OCI-LY3 (cell line): ENCODE measurements at regions not wholly inside any gene's neighbourhood (a gene's known extent, or its start where the extent isn't known, plus 50 kb on each side); places are given as distances from the start of the nearest gene placed in this dataset.

Source experiments
- H2AFZ ChIP-seq: fragments of 200-600, 300-600 bp; shearing (Covaris generic); 2 replicates; pipeline ENCODE4 v1.6.0; 2014; ENCODE audit warnings: antibody characterized with exemption, low read depth, low read length
- H3K27ac ChIP-seq: fragments of 200-600, 300-600 bp; sonication (generic); 2 replicates; pipeline ENCODE4 v1.5.1; 2014; ENCODE audit warnings: mild to moderate bottlenecking, low read length, moderate library complexity, mixed read lengths
- H3K27me3 ChIP-seq: fragments of 200-600, 300-600 bp; sonication (generic); 2 replicates; pipeline ENCODE4 v1.6.1; 2014; ENCODE audit warnings: low read depth, low read length, mixed read lengths
- H3K36me3 ChIP-seq: fragments of 200-600, 300-600 bp; sonication (generic); replicated peaks from 2 replicates; pipeline ENCODE3; 2014; ENCODE audit warnings: low read depth, low read length, mixed read lengths
- H3K4me1 ChIP-seq: fragments of 300-600, 200-600 bp; sonication (generic); 2 replicates; pipeline ENCODE4 v1.6.1; 2014; ENCODE audit warnings: low read length, mixed read lengths
- H3K4me2 ChIP-seq: fragments of 200-600, 300-600 bp; sonication (generic); 2 replicates; pipeline ENCODE4 v1.6.1; 2014; ENCODE audit warnings: low read length, mixed read lengths
- H3K4me3 ChIP-seq: fragments of 300-600, 200-600 bp; sonication (generic); 2 replicates; pipeline ENCODE4 v1.5.1; 2014; ENCODE audit warnings: antibody characterized with exemption, mild to moderate bottlenecking, low read length, moderate library complexity
- H3K79me2 ChIP-seq: fragments of 300-600, 200-600 bp; shearing (Covaris generic); 2 replicates; pipeline ENCODE4 v1.6.1; 2014; ENCODE audit warnings: mild to moderate bottlenecking, low read length, mixed read lengths
- H3K9ac ChIP-seq: fragments of 300-600, 200-600 bp; shearing (Covaris generic); 2 replicates; pipeline ENCODE4 v1.6.0; 2014; ENCODE audit warnings: mild to moderate bottlenecking, low read length, moderate library complexity
- H3K9me3 ChIP-seq: fragments of 200-600, 300-600 bp; shearing (Covaris generic); 2 replicates; pipeline ENCODE4 v1.6.1; 2014; ENCODE audit warnings: low read length, mixed read lengths; ENCODE audit not compliant: insufficient read depth
- H4K20me1 ChIP-seq: fragments of 200-600, 300-600 bp; sonication (generic); 2 replicates; pipeline ENCODE4 v1.6.1; 2016; ENCODE audit warnings: low read length, mixed read lengths; ENCODE audit not compliant: insufficient read depth
- EZH2phosphoT487 ChIP-seq: fragments of 200-600 bp; shearing (Covaris generic); IDR thresholded peaks from 2 replicates; pipeline ENCODE4 v1.6.1; 2018; ENCODE audit warnings: antibody characterized with exemption, mixed run types, low read depth
- TF ChIP-seq, protein P1 (sequence below): fragments of 200-600, 300-600 bp; sonication (generic); IDR thresholded peaks from 2 replicates; pipeline ENCODE4 v1.5.1; 2014; ENCODE audit warnings: antibody characterized with exemption, low read length, low read depth

- H3K9ac ChIP-seq: no peak overlapping the region
- H3K27me3 ChIP-seq: no peaks in the 10 kb centered on the region
- H3K36me3 ChIP-seq: no peaks in the 10 kb centered on the region
- no peaks in the 10 kb centered on the region for H3K4me1 ChIP-seq
- H3K4me3 ChIP-seq: no peak overlapping the region
- TF ChIP-seq, protein P1, sequence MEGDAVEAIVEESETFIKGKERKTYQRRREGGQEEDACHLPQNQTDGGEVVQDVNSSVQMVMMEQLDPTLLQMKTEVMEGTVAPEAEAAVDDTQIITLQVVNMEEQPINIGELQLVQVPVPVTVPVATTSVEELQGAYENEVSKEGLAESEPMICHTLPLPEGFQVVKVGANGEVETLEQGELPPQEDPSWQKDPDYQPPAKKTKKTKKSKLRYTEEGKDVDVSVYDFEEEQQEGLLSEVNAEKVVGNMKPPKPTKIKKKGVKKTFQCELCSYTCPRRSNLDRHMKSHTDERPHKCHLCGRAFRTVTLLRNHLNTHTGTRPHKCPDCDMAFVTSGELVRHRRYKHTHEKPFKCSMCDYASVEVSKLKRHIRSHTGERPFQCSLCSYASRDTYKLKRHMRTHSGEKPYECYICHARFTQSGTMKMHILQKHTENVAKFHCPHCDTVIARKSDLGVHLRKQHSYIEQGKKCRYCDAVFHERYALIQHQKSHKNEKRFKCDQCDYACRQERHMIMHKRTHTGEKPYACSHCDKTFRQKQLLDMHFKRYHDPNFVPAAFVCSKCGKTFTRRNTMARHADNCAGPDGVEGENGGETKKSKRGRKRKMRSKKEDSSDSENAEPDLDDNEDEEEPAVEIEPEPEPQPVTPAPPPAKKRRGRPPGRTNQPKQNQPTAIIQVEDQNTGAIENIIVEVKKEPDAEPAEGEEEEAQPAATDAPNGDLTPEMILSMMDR: no peak
- no peak for TF ChIP-seq EZH2phosphoT487
- H2AFZ ChIP-seq: no peak overlapping the region
- no peaks in the 10 kb centered on the region for H3K9me3 ChIP-seq
- no peak overlapping the region for H3K4me2 ChIP-seq
- no peaks in the 10 kb centered on the region for H4K20me1 ChIP-seq
- no peak overlapping the region for H3K27ac ChIP-seq
- no peaks in the 10 kb centered on the region for H3K79me2 ChIP-seq
Measured at GRCh38 chr5:110262749-110263148, 463.7 kb downstream of the TMEM232 start.

GRCh38 chr5:110264661-110265060 lies 461.8 kb downstream of the TMEM232 start:
- H3K4me3 ChIP-seq: no peak overlapping the region
- H3K4me2 ChIP-seq: no peak overlapping the region
- no peaks in the 10 kb centered on the region for H3K36me3 ChIP-seq
- no peaks in the 10 kb centered on the region for H4K20me1 ChIP-seq
- H2AFZ ChIP-seq: no peak overlapping the region
- no peaks in the 10 kb centered on the region for H3K27me3 ChIP-seq
- H3K9me3 ChIP-seq: no peaks in the 10 kb centered on the region
- peaks cover 16% of the 10 kb centered on the region for H3K4me1 ChIP-seq
- no peak overlapping the region for H3K9ac ChIP-seq
- TF ChIP-seq EZH2phosphoT487: no peak
- TF ChIP-seq, protein P1: no peak
- no peak overlapping the region for H3K27ac ChIP-seq
- no peaks in the 10 kb centered on the region for H3K79me2 ChIP-seq

GRCh38 chr5:110265162-110265561 lies 461.3 kb downstream of the TMEM232 start:
- Histone ChIP-seq H3K4me1 (peaks cover 21% of the 10 kb centered on the region), H3K9me3 (no peaks in the 10 kb centered on the region), H3K4me3 (no peak overlapping the region), H3K4me2 (no peak overlapping the region), H3K9ac (no peak overlapping the region), H3K36me3 (no peaks in the 10 kb centered on the region), H3K27ac (no peak overlapping the region), H3K27me3 (no peaks in the 10 kb centered on the region), H4K20me1 (no peaks in the 10 kb centered on the region), H3K79me2 (no peaks in the 10 kb centered on the region), H2AFZ (no peak overlapping the region)
- TF ChIP-seq, protein P1: no peak
- no peak for TF ChIP-seq EZH2phosphoT487

- Histone ChIP-seq H3K79me2 (no peaks in the 10 kb centered on the region), H3K4me3 (no peak overlapping the region), H3K36me3 (no peaks in the 10 kb centered on the region), H3K4me1 (peaks cover 22% of the 10 kb centered on the region), H3K27ac (no peak overlapping the region), H3K9me3 (no peaks in the 10 kb centered on the region), H2AFZ (no peak overlapping the region), H3K4me2 (no peak overlapping the region), H3K9ac (no peak overlapping the region), H4K20me1 (no peaks in the 10 kb centered on the region), H3K27me3 (no peaks in the 10 kb centered on the region)
- TF ChIP-seq EZH2phosphoT487: no peak
- TF ChIP-seq, protein P1: no peak
Measured at GRCh38 chr5:110267714-110268113, 458.8 kb downstream of the TMEM232 start.
